CD4-positive, alpha-beta T cell (primary cell): ENCODE measurements at regions not wholly inside any gene's neighbourhood (a gene's known extent, or its start where the extent isn't known, plus 50 kb on each side); places are given as distances from the start of the nearest gene placed in this dataset.

Experiments used
- ATAC-seq: fragments of 200-7000 bp; cut with Tn5 transposase; one replicate; pipeline ENCODE4 v1.10.0; 2022; ENCODE audit warnings: mild to moderate bottlenecking; ENCODE audit not compliant: poor library complexity
- CTCF ChIA-PET: fragments of 350-600 bp; sonication (Branson Sonifier 250); formaldehyde crosslinking; loops from one replicate; lab custom pipeline; 2021; ENCODE audit warnings: antibody characterized with exemption, inconsistent platforms; lab: Charles Lee
- POLR2A ChIA-PET: fragments of 350-600 bp; sonication (Branson Sonifier 250); formaldehyde crosslinking; loops from one replicate; lab custom pipeline; 2021; ENCODE audit warnings: antibody characterized with exemption, inconsistent platforms; lab: Charles Lee
- DNase-seq, 14 experiments: peaks; one replicate each; pipeline ENCODE4 v3.0.0-alpha.2; 2013 to 2020; ENCODE audit warnings: mixed read lengths in 2 of 14
- H3K27ac ChIP-seq, 2 donors: one replicate each; pipeline versions ENCODE4 v1.5.1 to v1.7.0; 2013; ENCODE audit warnings: low read length in 2 of 2, low read depth in 1 of 2, mild to moderate bottlenecking in 1 of 2
- H3K27me3 ChIP-seq, 2 experiments: 1 replicate in 1 of 2; 2 replicates in 1 of 2; pipeline versions ENCODE4 v1.6.1 to v1.7.0; 2013; ENCODE audit warnings: low read length in 2 of 2, control low read depth in 1 of 2, mild to moderate bottlenecking in 1 of 2, moderate library complexity in 1 of 2; ENCODE audit not compliant: insufficient read depth in 2 of 2, control insufficient read depth in 1 of 2
- H3K36me3 ChIP-seq: one replicate; pipeline ENCODE4 v1.6.1; 2013; ENCODE audit warnings: low read length, control low read depth; ENCODE audit not compliant: insufficient read depth
- H3K4me1 ChIP-seq: one replicate; pipeline ENCODE4 v1.6.1; 2013; ENCODE audit warnings: low read length, control low read depth; ENCODE audit not compliant: insufficient read depth
- H3K4me3 ChIP-seq: one replicate; pipeline ENCODE4 v1.5.1; 2013; ENCODE audit warnings: mild to moderate bottlenecking, low read length, moderate library complexity
- H3K9me3 ChIP-seq, 2 experiments: 1 replicate in 1 of 2; 2 replicates in 1 of 2; pipeline versions ENCODE4 v1.6.1 to v1.7.0; 2013; ENCODE audit warnings: low read length in 2 of 2, mild to moderate bottlenecking in 2 of 2, control low read depth in 1 of 2, moderate library complexity in 1 of 2; ENCODE audit not compliant: control insufficient read depth in 1 of 2, insufficient read depth in 1 of 2
- H3K27ac Mint-ChIP-seq: one replicate; pipeline ENCODE4 v1.8.0; 2020; ENCODE audit warnings: mixed read lengths
- H3K27me3 Mint-ChIP-seq: one replicate; pipeline ENCODE4 v1.8.0; 2021; ENCODE audit warnings: mixed read lengths
- H3K36me3 Mint-ChIP-seq: one replicate; pipeline ENCODE4 v1.8.0; 2021; ENCODE audit warnings: low read depth, mixed read lengths
- H3K4me1 Mint-ChIP-seq: one replicate; pipeline ENCODE4 v1.8.0; 2021; ENCODE audit warnings: low read depth, mixed read lengths
- H3K4me3 Mint-ChIP-seq: one replicate; pipeline ENCODE4 v1.8.0; 2020; ENCODE audit warnings: mild to moderate bottlenecking, mixed read lengths
- H3K9me3 Mint-ChIP-seq: one replicate; pipeline ENCODE4 v1.8.0; 2020; ENCODE audit warnings: mixed read lengths
- CTCF ChIP-seq: fragments of 200-600 bp; IDR thresholded peaks from one replicate; pipeline ENCODE4 v1.8.0; 2022; ENCODE audit warnings: antibody characterized with exemption, mild to moderate bottlenecking
- intact Hi-C, 2 experiments: fragments of 100-400 bp; cut with DNase I in 1 of 2; cut with micrococcal nuclease in 1 of 2; formaldehyde crosslinking; loops; one replicate each; pipeline versions ENCODE4 v1.15.1 to v1.9.0; 2023 to 2025; cut with DNase I, micrococcal nuclease

GRCh38 chr22:44437216-44438055, 60.6 kb downstream of the RTL6 start:
- Histone ChIP-seq H3K27ac (no peak overlapping the region), H3K27me3 (no peaks in the 10 kb centered on the region), H3K36me3 (no peaks in the 10 kb centered on the region), H3K4me3 (no peak overlapping the region), H3K4me1 (no peaks in the 10 kb centered on the region), H3K9me3 (no peaks in the 10 kb centered on the region)
- DNase-seq = no peak
- ATAC-seq = no peak
- Mint-ChIP-seq H3K9me3 (no peaks in the 10 kb centered on the region), H3K4me1 (no peaks in the 10 kb centered on the region), H3K36me3 (no peaks in the 10 kb centered on the region), H3K4me3 (no peak overlapping the region), H3K27ac (no peak overlapping the region), H3K27me3 (no peaks in the 10 kb centered on the region)
- ChIA-PET POLR2A (no interaction called here), CTCF (no interaction called here)
- intact Hi-C loops = no loop called here
- TF ChIP-seq CTCF = no peak

GRCh38 chr22:44436736-44437135, 61.3 kb downstream of the RTL6 start:
- POLR2A ChIA-PET = no interaction called here
- TF ChIP-seq CTCF = no peak
- ATAC-seq = no peak

GRCh38 chr22:44431256-44431655, 66.8 kb downstream of the RTL6 start:
- no peak overlapping the region for H3K27ac ChIP-seq
- H3K9me3 Mint-ChIP-seq = no peaks in the 10 kb centered on the region
- TF ChIP-seq CTCF = no peak
- CTCF ChIA-PET = no interaction called here
- intact Hi-C loops = no loop called here
- no peaks in the 10 kb centered on the region for H3K27me3 Mint-ChIP-seq
- H3K4me1 ChIP-seq = no peaks in the 10 kb centered on the region
- H3K27ac Mint-ChIP-seq = no peak overlapping the region
- DNase-seq (peak in 2 of 14 experiments; percentile 1 to 20), ATAC-seq (no peak)
- H3K4me3 ChIP-seq = no peak overlapping the region
- H3K9me3 ChIP-seq = no peaks in the 10 kb centered on the region
- POLR2A ChIA-PET = no interaction called here
- H3K4me3 Mint-ChIP-seq = no peak overlapping the region
- no peaks in the 10 kb centered on the region for H3K36me3 ChIP-seq
- H3K27me3 ChIP-seq = no peaks in the 10 kb centered on the region
- H3K4me1 Mint-ChIP-seq = no peaks in the 10 kb centered on the region
- H3K36me3 Mint-ChIP-seq = no peaks in the 10 kb centered on the region

More at GRCh38 chr22:44436736-44437135, 61.3 kb downstream of the RTL6 start:
- CTCF ChIA-PET = no interaction called here
- Histone ChIP-seq H3K27ac (no peak overlapping the region), H3K36me3 (no peaks in the 10 kb centered on the region), H3K9me3 (no peaks in the 10 kb centered on the region), H3K27me3 (no peaks in the 10 kb centered on the region), H3K4me3 (no peak overlapping the region), H3K4me1 (no peaks in the 10 kb centered on the region)
- no peaks in the 10 kb centered on the region for H3K27me3 Mint-ChIP-seq
- H3K27ac Mint-ChIP-seq = no peak overlapping the region
- intact Hi-C loops = no loop called here
- peak in 1 of 14 experiments; percentile 11 for DNase-seq
- H3K9me3 Mint-ChIP-seq = no peaks in the 10 kb centered on the region
- H3K4me3 Mint-ChIP-seq = no peak overlapping the region
- no peaks in the 10 kb centered on the region for H3K36me3 Mint-ChIP-seq
- H3K4me1 Mint-ChIP-seq = no peaks in the 10 kb centered on the region
